ENCODE measurements at regions not wholly inside any gene's neighbourhood (a gene's known extent, or its start where the extent isn't known, plus 50 kb on each side); places are given as distances from the start of the nearest gene placed in this dataset.
"Not testable (repeated sequence)": the region's sequence is repeated elsewhere in the genome, so short reads cannot be mapped to it uniquely, and the experiment has no call there.

- H3K4me3 Mint-ChIP-seq; intact Hi-C loops (cut with micrococcal nuclease); H3K4me1 Mint-ChIP-seq (ENCODE audit: low read depth); H3K36me3 Mint-ChIP-seq (ENCODE audit: low read depth); H3K27me3 Mint-ChIP-seq; H3K9me3 Mint-ChIP-seq; H3K27ac Mint-ChIP-seq: not testable (repeated sequence)
These were observed 285.7 kb downstream of the SIPA1L2 start for GRCh38 chr1:232344186-232344585.

- Mint-ChIP-seq H3K27me3 (peaks cover 8% of the 10 kb centered on the region), H3K9me3 (peaks cover 7% of the 10 kb centered on the region), H3K36me3 (ENCODE audit: low read depth) (no peaks in the 10 kb centered on the region), H3K27ac (no peak overlapping the region), H3K4me3 (no peak overlapping the region), H3K4me1 (ENCODE audit: low read depth) (no peaks in the 10 kb centered on the region)
- intact Hi-C loops (cut with micrococcal nuclease), result no loop called here
These were observed 289.5 kb downstream of the SIPA1L2 start for GRCh38 chr1:232340446-232340845.

GRCh38 chr1:232339073-232339472 is 290.9 kb downstream of the SIPA1L2 start:
- intact Hi-C loops (cut with micrococcal nuclease), result no loop called here
- H3K27ac Mint-ChIP-seq, result no peak overlapping the region

DNA sequence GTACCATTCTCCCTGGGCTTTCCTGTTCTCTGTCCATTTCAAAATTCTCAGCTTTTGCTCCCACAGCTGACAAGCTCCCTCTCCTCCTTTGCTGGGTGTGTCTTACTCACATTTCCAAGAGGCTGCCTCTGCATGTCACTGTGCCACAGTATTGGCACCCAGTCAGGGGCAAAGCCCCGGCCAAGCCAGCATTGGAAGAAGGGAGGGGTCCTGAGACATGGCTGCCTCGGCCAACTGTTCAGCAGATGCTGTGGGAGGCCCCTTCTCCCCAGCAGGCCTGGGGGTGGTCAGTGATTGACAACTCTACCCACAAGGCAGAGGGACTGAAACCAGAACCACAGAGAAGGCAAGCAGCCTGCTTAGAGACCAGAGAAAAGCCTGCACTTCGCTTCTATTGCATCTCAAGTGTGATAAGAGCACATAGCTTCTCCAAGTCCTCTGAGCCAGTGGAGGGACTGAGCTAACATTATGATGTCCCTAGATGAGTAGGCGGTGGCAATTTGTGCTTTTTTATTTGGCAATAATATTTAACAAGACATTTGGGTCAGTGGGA is 294.1 kb downstream of the SIPA1L2 start:
- no peaks in the 10 kb centered on the region for H3K9me3 Mint-ChIP-seq
- H3K27ac Mint-ChIP-seq, result no peak overlapping the region
- no peak overlapping the region for H3K4me3 Mint-ChIP-seq
- H3K4me1 Mint-ChIP-seq (ENCODE audit: low read depth), result no peaks in the 10 kb centered on the region
- intact Hi-C loops (cut with micrococcal nuclease), result no loop called here
- H3K27me3 Mint-ChIP-seq, result peaks cover 10% of the 10 kb centered on the region
- H3K36me3 Mint-ChIP-seq (ENCODE audit: low read depth), result no peaks in the 10 kb centered on the region

More at GRCh38 chr1:232339073-232339472, 290.9 kb downstream of the SIPA1L2 start:
- Mint-ChIP-seq H3K27me3 (peaks cover 10% of the 10 kb centered on the region), H3K36me3 (ENCODE audit: low read depth) (no peaks in the 10 kb centered on the region), H3K9me3 (no peaks in the 10 kb centered on the region), H3K4me1 (ENCODE audit: low read depth) (no peaks in the 10 kb centered on the region), H3K4me3 (no peak overlapping the region)

DNA sequence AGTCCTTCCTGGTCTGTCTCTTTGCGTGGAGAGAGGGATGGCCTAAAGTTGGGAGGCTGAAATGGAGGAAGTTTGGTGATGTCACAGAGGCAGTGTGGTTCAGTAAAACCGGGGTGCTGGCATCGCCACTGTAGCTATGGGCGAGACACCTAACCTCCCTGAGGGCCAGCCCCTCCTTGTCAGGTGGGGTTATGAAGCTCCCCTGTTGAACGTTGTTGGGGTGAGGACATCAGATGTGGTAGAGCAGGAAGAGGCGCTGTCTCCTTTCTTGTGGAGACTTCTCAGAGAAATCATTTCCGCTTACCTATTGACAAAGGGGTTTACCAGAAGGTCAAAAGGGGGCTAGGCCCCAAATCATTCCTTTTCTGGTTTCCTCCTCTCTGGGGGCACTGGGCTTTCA is 294.7 kb downstream of the SIPA1L2 start:
- H3K4me1 Mint-ChIP-seq (ENCODE audit: low read depth), result no peaks in the 10 kb centered on the region
- no peak overlapping the region for H3K4me3 Mint-ChIP-seq
- no peaks in the 10 kb centered on the region for H3K36me3 Mint-ChIP-seq (ENCODE audit: low read depth)
- no peak overlapping the region for H3K27ac Mint-ChIP-seq
- intact Hi-C loops (cut with micrococcal nuclease), result no loop called here
- H3K27me3 Mint-ChIP-seq, result peaks cover 9% of the 10 kb centered on the region
- H3K9me3 Mint-ChIP-seq, result no peaks in the 10 kb centered on the region

GRCh38 chr1:232334811-232335210 is 295.1 kb downstream of the SIPA1L2 start:
- Mint-ChIP-seq H3K27me3 (peaks cover 8% of the 10 kb centered on the region), H3K4me3 (no peak overlapping the region), H3K4me1 (ENCODE audit: low read depth) (no peaks in the 10 kb centered on the region), H3K27ac (no peak overlapping the region), H3K9me3 (no peaks in the 10 kb centered on the region), H3K36me3 (ENCODE audit: low read depth) (no peaks in the 10 kb centered on the region)
- intact Hi-C loops (cut with micrococcal nuclease), result no loop called here

GRCh38 chr1:232334246-232334645 is 295.7 kb downstream of the SIPA1L2 start:
- no peak overlapping the region for H3K4me3 Mint-ChIP-seq
- no peaks in the 10 kb centered on the region for H3K36me3 Mint-ChIP-seq (ENCODE audit: low read depth)
- no peak overlapping the region for H3K27ac Mint-ChIP-seq
- H3K4me1 Mint-ChIP-seq (ENCODE audit: low read depth), result no peaks in the 10 kb centered on the region
- intact Hi-C loops (cut with micrococcal nuclease), result no loop called here
- peaks cover 8% of the 10 kb centered on the region for H3K27me3 Mint-ChIP-seq
- H3K9me3 Mint-ChIP-seq, result no peaks in the 10 kb centered on the region

DNA sequence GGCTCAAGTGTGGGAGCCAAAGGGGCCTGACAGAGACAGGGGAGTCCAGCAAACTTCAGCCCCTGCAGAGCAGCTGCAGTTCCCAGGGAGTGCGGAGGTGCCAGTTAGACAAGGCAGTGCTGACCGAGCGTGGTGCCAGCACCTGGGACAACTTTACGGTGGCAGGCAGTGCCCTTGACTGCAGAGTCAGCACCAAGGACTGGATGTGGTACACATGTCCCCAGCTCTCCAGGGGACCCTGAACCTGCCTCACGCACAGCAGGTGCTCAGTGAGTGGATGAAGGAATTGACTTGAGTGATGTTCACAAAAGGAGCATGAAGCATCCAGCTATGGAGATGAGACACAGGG is 296.5 kb downstream of the SIPA1L2 start:
- H3K27ac Mint-ChIP-seq, result no peak overlapping the region
- no peaks in the 10 kb centered on the region for H3K9me3 Mint-ChIP-seq
- intact Hi-C loops (cut with micrococcal nuclease), result no loop called here
- H3K27me3 Mint-ChIP-seq, result peaks cover 4% of the 10 kb centered on the region
- no peaks in the 10 kb centered on the region for H3K36me3 Mint-ChIP-seq (ENCODE audit: low read depth)
- H3K4me3 Mint-ChIP-seq, result no peak overlapping the region
- no peaks in the 10 kb centered on the region for H3K4me1 Mint-ChIP-seq (ENCODE audit: low read depth)

DNA sequence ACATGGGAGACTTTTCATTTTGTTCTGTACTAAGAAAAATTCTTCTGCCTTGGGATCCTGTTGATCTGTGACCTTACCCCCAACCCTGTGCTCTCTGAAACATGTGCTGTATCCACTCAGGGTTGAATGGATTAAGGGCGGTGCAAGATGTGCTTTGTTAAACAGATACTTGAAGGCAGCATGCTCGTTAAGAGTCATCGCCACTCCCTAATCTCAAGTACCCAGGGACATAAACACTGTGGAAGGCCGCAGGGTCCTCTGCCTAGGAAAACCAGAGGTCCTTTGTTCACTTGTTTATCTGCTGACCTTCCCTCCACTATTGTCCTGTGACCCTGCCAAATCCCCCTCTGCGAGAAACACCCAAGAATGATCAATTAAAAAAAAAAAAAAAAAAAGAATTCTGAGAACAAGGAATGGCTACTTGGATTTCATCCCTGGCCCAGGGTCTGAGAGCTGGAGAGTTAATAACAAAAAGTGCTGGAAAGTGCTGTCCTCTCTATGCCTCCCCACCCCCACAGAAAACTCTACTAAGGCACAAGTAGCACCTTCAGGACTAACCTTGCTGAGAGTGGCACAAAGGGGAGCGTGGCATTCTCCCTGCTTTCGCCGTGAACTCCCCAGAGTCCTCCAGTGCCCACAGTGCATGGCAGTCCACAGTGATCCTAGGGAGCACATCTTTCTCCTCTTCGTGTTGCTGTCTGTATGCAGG is 297.1 kb downstream of the SIPA1L2 start:
- H3K27ac Mint-ChIP-seq; H3K4me3 Mint-ChIP-seq; H3K36me3 Mint-ChIP-seq (ENCODE audit: low read depth); H3K9me3 Mint-ChIP-seq; intact Hi-C loops (cut with micrococcal nuclease); H3K4me1 Mint-ChIP-seq (ENCODE audit: low read depth); H3K27me3 Mint-ChIP-seq: not testable (repeated sequence)

GRCh38 chr1:232329103-232329813 is 300.7 kb downstream of the SIPA1L2 start:
- Mint-ChIP-seq H3K9me3 (no peaks in the 10 kb centered on the region), H3K4me3 (no peak overlapping the region), H3K27me3 (no peaks in the 10 kb centered on the region), H3K36me3 (ENCODE audit: low read depth) (no peaks in the 10 kb centered on the region), H3K27ac (no peak overlapping the region), H3K4me1 (ENCODE audit: low read depth) (no peaks in the 10 kb centered on the region)
- intact Hi-C loops (cut with micrococcal nuclease), result no loop called here

DNA sequence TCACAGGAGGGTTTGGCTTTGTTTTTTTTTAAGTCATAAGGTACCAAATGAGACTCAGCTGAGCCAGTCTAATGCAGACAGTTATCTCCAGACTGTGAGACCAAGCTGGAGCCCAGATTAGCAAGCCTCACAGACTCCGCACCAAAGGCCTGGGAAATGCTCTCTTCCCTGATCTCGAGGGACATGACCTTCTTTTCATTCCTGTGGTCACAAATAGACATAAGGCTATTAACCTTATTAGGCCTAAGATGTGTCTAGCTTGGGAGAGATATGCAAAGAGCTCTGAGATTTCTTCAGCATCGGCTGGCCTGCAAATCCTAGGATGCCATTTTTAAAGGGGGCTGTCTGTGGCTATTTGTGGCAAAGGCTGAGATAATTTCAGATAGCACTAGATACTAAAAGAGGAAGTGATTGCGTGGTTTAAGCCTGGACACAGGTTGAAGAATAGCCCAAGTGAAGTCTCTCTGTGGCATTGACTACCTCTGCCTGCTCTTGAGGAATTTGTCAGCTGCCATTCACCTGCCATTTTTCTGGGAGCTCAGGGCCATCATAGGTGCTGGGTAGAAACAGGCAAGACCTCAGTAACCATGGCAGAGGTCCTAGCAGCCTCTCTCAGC is 301.3 kb downstream of the SIPA1L2 start:
- intact Hi-C loops (cut with micrococcal nuclease), result no loop called here
- Mint-ChIP-seq H3K4me1 (ENCODE audit: low read depth) (no peaks in the 10 kb centered on the region), H3K4me3 (no peak overlapping the region), H3K9me3 (no peaks in the 10 kb centered on the region), H3K27me3 (peaks cover 2% of the 10 kb centered on the region), H3K27ac (no peak overlapping the region), H3K36me3 (ENCODE audit: low read depth) (no peaks in the 10 kb centered on the region)

- intact Hi-C loops (cut with micrococcal nuclease), result no loop called here
- H3K27me3 Mint-ChIP-seq, result peaks cover 2% of the 10 kb centered on the region
- H3K4me3 Mint-ChIP-seq, result no peak overlapping the region
- no peaks in the 10 kb centered on the region for H3K4me1 Mint-ChIP-seq (ENCODE audit: low read depth)
- no peaks in the 10 kb centered on the region for H3K9me3 Mint-ChIP-seq
- no peaks in the 10 kb centered on the region for H3K36me3 Mint-ChIP-seq (ENCODE audit: low read depth)
- no peak overlapping the region for H3K27ac Mint-ChIP-seq
These were observed 302.0 kb downstream of the SIPA1L2 start for GRCh38 chr1:232327899-232328298.

- H3K9me3 Mint-ChIP-seq, result no peaks in the 10 kb centered on the region
- H3K4me3 Mint-ChIP-seq, result no peak overlapping the region
- H3K4me1 Mint-ChIP-seq (ENCODE audit: low read depth), result no peaks in the 10 kb centered on the region
- H3K27me3 Mint-ChIP-seq, result peaks cover 2% of the 10 kb centered on the region
- H3K36me3 Mint-ChIP-seq (ENCODE audit: low read depth), result no peaks in the 10 kb centered on the region
- intact Hi-C loops (cut with micrococcal nuclease), result no loop called here
- H3K27ac Mint-ChIP-seq, result no peak overlapping the region
These were observed 302.7 kb downstream of the SIPA1L2 start for GRCh38 chr1:232327269-232327668.

GRCh38 chr1:232322162-232322734 is 307.7 kb downstream of the SIPA1L2 start:
- Mint-ChIP-seq H3K27me3 (peaks cover 2% of the 10 kb centered on the region), H3K36me3 (ENCODE audit: low read depth) (no peaks in the 10 kb centered on the region), H3K9me3 (no peaks in the 10 kb centered on the region), H3K4me3 (no peak overlapping the region), H3K4me1 (ENCODE audit: low read depth) (no peaks in the 10 kb centered on the region), H3K27ac (no peak overlapping the region)
- intact Hi-C loops (cut with micrococcal nuclease), result no loop called here
